B cell (primary cell): ENCODE measurements at regions not wholly inside any gene's neighbourhood (a gene's known extent, or its start where the extent isn't known, plus 50 kb on each side); places are given as distances from the start of the nearest gene placed in this dataset.

Experiments
- CTCF ChIP-seq: fragments of 200-600 bp; IDR thresholded peaks from one replicate; pipeline ENCODE4 v1.8.0; 2022; ENCODE audit warnings: antibody characterized with exemption, mild to moderate bottlenecking
- EZH2 ChIP-seq: IDR thresholded peaks from 2 replicates; pipeline ENCODE4 v1.6.1; 2012; ENCODE audit warnings: borderline replicate concordance, low read depth, mild to moderate bottlenecking, moderate library complexity, low read length; ENCODE audit not compliant: insufficient read depth, poor library complexity, severe bottlenecking

DNA sequence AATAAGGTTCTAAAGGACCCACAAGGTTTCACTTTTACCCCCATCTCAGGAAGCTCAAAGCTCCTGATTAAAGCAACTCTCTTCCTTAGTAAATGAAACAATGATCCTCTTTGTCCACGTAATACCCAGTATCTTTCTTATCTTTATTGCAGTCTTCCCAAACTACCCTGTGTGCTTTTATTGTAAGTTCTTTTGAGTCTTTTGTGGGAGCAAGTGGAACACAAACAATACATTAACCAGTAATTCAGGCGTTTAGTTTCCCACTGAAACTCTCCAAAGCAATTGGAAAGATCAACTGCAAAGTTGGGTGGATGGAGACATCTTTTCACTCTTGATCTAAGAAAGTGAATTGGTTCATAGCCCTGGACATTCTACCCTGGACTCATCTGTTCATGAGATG lies 240.0 kb downstream of the ZNF621 start:
- TF ChIP-seq CTCF (no peak), EZH2 (no peak)
